OCI-LY7 (cell line): ENCODE measurements at regions not wholly inside any gene's neighbourhood (a gene's known extent, or its start where the extent isn't known, plus 50 kb on each side); places are given as distances from the start of the nearest gene placed in this dataset.

Experiments used
- BruUV-seq: library from RNA; stranded (reverse); fragments of 400-500 nt; replicated peaks from 2 replicates; lab custom pipeline; 2021; lab: Mats Ljungman, UMichigan
- CTCF ChIA-PET: fragments of 300-600 bp; sonication (Branson Sonifier 250); formaldehyde crosslinking; loops from one replicate; lab custom pipeline; 2022; ENCODE audit warnings: antibody characterized with exemption; ENCODE audit not compliant: unreplicated experiment; lab: Charles Lee
- POLR2A ChIA-PET: fragments of 300-600 bp; sonication (Branson Sonifier 250); formaldehyde crosslinking; loops from one replicate; lab custom pipeline; 2022; ENCODE audit warnings: antibody characterized with exemption; lab: Charles Lee
- DNase-seq: peaks from one replicate; pipeline ENCODE4 v3.0.0-alpha.2; 2015; ENCODE audit warnings: low spot score
- H2AFZ ChIP-seq: fragments of 200-600 bp; sonication (generic), shearing (Covaris generic); 2 replicates; pipeline ENCODE4 v1.6.1; 2014; ENCODE audit warnings: mild to moderate bottlenecking, antibody characterized with exemption, low read length, moderate library complexity
- H3K27ac ChIP-seq: fragments of 200-600 bp; sonication (generic); 2 replicates; pipeline ENCODE4 v1.5.1; 2014; ENCODE audit warnings: mixed run types, low read depth, mild to moderate bottlenecking, moderate library complexity, low read length, inconsistent platforms; ENCODE audit not compliant: poor library complexity, severe bottlenecking
- H3K36me3 ChIP-seq: fragments of 200-600 bp; sonication (generic); 2 replicates; pipeline ENCODE4 v1.6.1; 2014; ENCODE audit warnings: mild to moderate bottlenecking, antibody characterized with exemption, low read length, moderate library complexity, mixed read lengths; ENCODE audit not compliant: insufficient read depth
- H3K4me1 ChIP-seq: fragments of 200-600 bp; sonication (generic); 2 replicates; pipeline ENCODE4 v1.5.1; 2014; ENCODE audit warnings: mild to moderate bottlenecking, low read length; ENCODE audit not compliant: insufficient read depth, poor library complexity, severe bottlenecking
- H3K4me2 ChIP-seq: fragments of 200-600 bp; sonication (generic); 2 replicates; pipeline ENCODE4 v1.6.1; 2014; ENCODE audit warnings: mild to moderate bottlenecking, low read length
- H3K4me3 ChIP-seq: fragments of 200-600 bp; sonication (generic); 2 replicates; pipeline ENCODE4 v1.5.1; 2014; ENCODE audit warnings: mild to moderate bottlenecking, low read depth, low read length; ENCODE audit not compliant: poor library complexity, severe bottlenecking
- H3K79me2 ChIP-seq: fragments of 200-600 bp; sonication (generic); 2 replicates; pipeline ENCODE4 v1.6.1; 2016; ENCODE audit warnings: low read depth, mild to moderate bottlenecking, low read length, moderate library complexity, mixed read lengths; ENCODE audit not compliant: insufficient read depth
- H3K9me2 ChIP-seq: fragments of 200-600 bp; sonication (generic); 2 replicates; pipeline ENCODE4 v1.6.1; 2016; ENCODE audit warnings: mild to moderate bottlenecking, low read length, mixed read lengths; ENCODE audit not compliant: insufficient read depth
- H3K9me3 ChIP-seq: fragments of 200-600 bp; sonication (generic); 2 replicates; pipeline ENCODE4 v1.6.1; 2014; ENCODE audit warnings: mild to moderate bottlenecking, mixed run types, low read length, mixed read lengths
- H4K20me1 ChIP-seq: fragments of 200-600 bp; sonication (generic); 2 replicates; pipeline ENCODE4 v1.6.1; 2014; ENCODE audit warnings: mild to moderate bottlenecking, antibody characterized with exemption, low read length, moderate library complexity, mixed read lengths; ENCODE audit not compliant: insufficient read depth
- EZH2phosphoT487 ChIP-seq: fragments of 200-600 bp; sonication (generic); IDR thresholded peaks from 2 replicates; pipeline ENCODE4 v1.6.1; 2018; ENCODE audit warnings: low read depth, borderline replicate concordance, mild to moderate bottlenecking, mixed run types, antibody characterized with exemption, low read length, moderate library complexity, mixed read lengths
- intact Hi-C: fragments of 100-400 bp; cut with micrococcal nuclease; formaldehyde crosslinking; loops from one replicate; pipeline ENCODE4 v1.10.0; 2022; ENCODE audit not compliant: unreplicated experiment
- TF ChIP-seq, protein P1 (sequence below): fragments of 200-600 bp; sonication (generic); conservative IDR thresholded peaks from 2 replicates; pipeline ENCODE4 v1.5.1; 2014; ENCODE audit warnings: mild to moderate bottlenecking, antibody characterized with exemption, low read length, moderate library complexity, mixed read lengths

DNA sequence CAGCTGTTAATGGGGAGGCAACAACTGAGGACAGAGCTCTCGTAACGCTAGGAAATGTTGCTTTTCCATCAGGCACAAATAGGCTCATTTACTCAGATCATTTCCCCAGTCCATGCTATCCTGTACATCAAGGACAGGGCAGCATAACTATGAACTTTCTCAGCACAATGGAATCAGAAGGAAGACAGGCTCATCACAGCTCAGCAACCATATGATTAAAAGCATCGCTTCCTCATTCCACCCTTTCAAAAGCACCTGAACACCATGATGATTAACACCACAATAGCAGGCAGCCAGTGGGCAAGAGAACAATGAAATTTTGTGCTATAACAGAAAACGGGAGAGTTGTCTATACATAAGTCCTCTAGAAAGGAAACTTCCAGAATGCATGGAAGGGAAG, 297.8 kb downstream of the ZNF674 start:
- no peaks in the 10 kb centered on the region for H4K20me1 ChIP-seq
- ChIA-PET POLR2A (no interaction called here), CTCF (no interaction called here)
- H3K4me3 ChIP-seq = no peak overlapping the region
- H3K27ac ChIP-seq = no peak overlapping the region
- no peaks in the 10 kb centered on the region for H3K9me3 ChIP-seq
- TF ChIP-seq, protein P1, sequence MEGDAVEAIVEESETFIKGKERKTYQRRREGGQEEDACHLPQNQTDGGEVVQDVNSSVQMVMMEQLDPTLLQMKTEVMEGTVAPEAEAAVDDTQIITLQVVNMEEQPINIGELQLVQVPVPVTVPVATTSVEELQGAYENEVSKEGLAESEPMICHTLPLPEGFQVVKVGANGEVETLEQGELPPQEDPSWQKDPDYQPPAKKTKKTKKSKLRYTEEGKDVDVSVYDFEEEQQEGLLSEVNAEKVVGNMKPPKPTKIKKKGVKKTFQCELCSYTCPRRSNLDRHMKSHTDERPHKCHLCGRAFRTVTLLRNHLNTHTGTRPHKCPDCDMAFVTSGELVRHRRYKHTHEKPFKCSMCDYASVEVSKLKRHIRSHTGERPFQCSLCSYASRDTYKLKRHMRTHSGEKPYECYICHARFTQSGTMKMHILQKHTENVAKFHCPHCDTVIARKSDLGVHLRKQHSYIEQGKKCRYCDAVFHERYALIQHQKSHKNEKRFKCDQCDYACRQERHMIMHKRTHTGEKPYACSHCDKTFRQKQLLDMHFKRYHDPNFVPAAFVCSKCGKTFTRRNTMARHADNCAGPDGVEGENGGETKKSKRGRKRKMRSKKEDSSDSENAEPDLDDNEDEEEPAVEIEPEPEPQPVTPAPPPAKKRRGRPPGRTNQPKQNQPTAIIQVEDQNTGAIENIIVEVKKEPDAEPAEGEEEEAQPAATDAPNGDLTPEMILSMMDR = no peak
- no peak for TF ChIP-seq EZH2phosphoT487
- no peak for DNase-seq
- no peak overlapping the region for H3K4me2 ChIP-seq
- no peaks in the 10 kb centered on the region for H3K9me2 ChIP-seq
- intact Hi-C loops = no loop called here
- no peak overlapping the region for H2AFZ ChIP-seq
- BruUV-seq = no TSS peak
- no peaks in the 10 kb centered on the region for H3K36me3 ChIP-seq
- H3K79me2 ChIP-seq = no peaks in the 10 kb centered on the region
- no peaks in the 10 kb centered on the region for H3K4me1 ChIP-seq

DNA sequence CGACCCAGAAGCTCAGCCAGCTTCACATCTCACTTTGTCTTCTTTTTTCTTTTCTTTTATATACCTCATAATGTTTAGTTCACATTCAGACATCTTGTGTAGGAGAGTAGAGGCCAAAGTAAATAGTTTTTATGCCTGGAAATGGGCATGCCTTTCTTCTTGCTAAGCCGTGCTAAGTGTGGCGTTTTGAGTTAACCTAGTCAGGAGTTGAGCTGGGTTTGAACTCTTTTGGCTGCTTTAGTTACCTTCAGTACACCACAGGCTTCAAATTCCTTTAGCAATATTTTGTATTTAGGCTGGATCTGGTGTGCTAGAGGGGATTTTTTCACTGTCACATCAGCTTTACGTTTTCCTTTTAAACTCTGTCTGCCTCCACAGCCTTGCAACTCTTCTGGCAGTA, 300.8 kb downstream of the ZNF674 start:
- Histone ChIP-seq H3K27ac (no peak overlapping the region), H3K4me1 (no peaks in the 10 kb centered on the region), H3K36me3 (no peaks in the 10 kb centered on the region), H3K4me2 (no peak overlapping the region), H3K4me3 (no peak overlapping the region), H2AFZ (no peak overlapping the region), H3K79me2 (no peaks in the 10 kb centered on the region), H4K20me1 (no peaks in the 10 kb centered on the region), H3K9me2 (no peaks in the 10 kb centered on the region), H3K9me3 (no peaks in the 10 kb centered on the region)
- DNase-seq = no peak
- POLR2A ChIA-PET = interaction anchor here (0.5 kb wide), 1 partner anchor 1505 kb away, joined by 3 read pairs; no protein-coding TSS in a partner anchor
- intact Hi-C loops = no loop called here
- CTCF ChIA-PET = no interaction called here
- no TSS peak for BruUV-seq
- TF ChIP-seq, protein P1 = no peak
- no peak for TF ChIP-seq EZH2phosphoT487

DNA sequence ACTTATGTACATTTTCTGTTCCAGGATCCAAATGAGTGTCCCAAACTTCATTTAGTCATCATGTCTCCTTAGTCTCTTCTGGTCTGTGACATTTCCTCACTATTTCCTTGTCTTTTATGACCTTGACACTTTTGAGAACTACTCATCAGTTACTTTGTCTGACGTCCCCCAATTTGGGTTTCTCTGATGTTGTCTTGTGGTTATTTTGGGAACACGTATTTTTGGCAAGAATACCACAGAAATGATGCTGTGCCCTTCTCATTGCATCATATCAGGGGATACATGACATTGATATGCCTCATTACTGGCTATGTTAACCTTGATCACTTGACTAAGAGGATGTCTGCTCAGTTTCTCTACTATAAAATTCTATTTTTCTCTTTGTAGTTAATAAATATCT, 308.8 kb downstream of the ZNF674 start:
- BruUV-seq = no TSS peak
- CTCF ChIA-PET = no interaction called here
- intact Hi-C loops = no loop called here

More for the DNA sequence above, 308.8 kb downstream of the ZNF674 start:
- no peaks in the 10 kb centered on the region for H3K9me2 ChIP-seq
- H2AFZ ChIP-seq = no peak overlapping the region
- H3K9me3 ChIP-seq = no peaks in the 10 kb centered on the region
- TF ChIP-seq, protein P1 = no peak
- no peak for TF ChIP-seq EZH2phosphoT487
- H3K4me3 ChIP-seq = no peak overlapping the region
- no peaks in the 10 kb centered on the region for H4K20me1 ChIP-seq
- POLR2A ChIA-PET = no interaction called here
- H3K4me2 ChIP-seq = no peak overlapping the region
- H3K36me3 ChIP-seq = no peaks in the 10 kb centered on the region
- DNase-seq = no peak
- H3K27ac ChIP-seq = no peak overlapping the region
- no peaks in the 10 kb centered on the region for H3K4me1 ChIP-seq
- H3K79me2 ChIP-seq = no peaks in the 10 kb centered on the region
